CD14-positive monocyte (primary cell): ENCODE measurements at regions not wholly inside any gene's neighbourhood (a gene's known extent, or its start where the extent isn't known, plus 50 kb on each side); places are given as distances from the start of the nearest gene placed in this dataset.

ENCODE experiments used
- DNase-seq, 3 donors: peaks; one replicate each; pipeline ENCODE4 v3.0.0-alpha.2; 2011 to 2022
- H2AFZ ChIP-seq: 2 replicates; pipeline ENCODE4 v1.6.0; 2012; ENCODE audit warnings: mild to moderate bottlenecking, low read depth, low read length, inconsistent platforms; ENCODE audit not compliant: insufficient read depth, poor library complexity, severe bottlenecking
- H3K27ac ChIP-seq, 2 donors: 1 replicate in 1 of 2; 2 replicates in 1 of 2; pipeline ENCODE4 v1.5.1; 2012 to 2013; ENCODE audit warnings: low read length in 2 of 2, control low read depth in 1 of 2, inconsistent platforms in 1 of 2, low read depth in 1 of 2, mild to moderate bottlenecking in 1 of 2
- H3K27me3 ChIP-seq, 2 donors: one replicate each; pipeline versions ENCODE4 v1.6.0 to v1.6.1; 2011 to 2013; ENCODE audit warnings: low read length in 2 of 2; ENCODE audit not compliant: control insufficient read depth in 2 of 2, insufficient read depth in 2 of 2
- H3K36me3 ChIP-seq, 2 donors: replicated peaks in 1 of 2; 1 replicate in 1 of 2; 2 replicates in 1 of 2; pipeline versions ENCODE4 v1.5.1 to v1.6.1; 2012 to 2013; ENCODE audit warnings: low read length in 2 of 2, control low read depth in 1 of 2, inconsistent platforms in 1 of 2, mild to moderate bottlenecking in 1 of 2; ENCODE audit not compliant: insufficient read depth in 2 of 2, control insufficient read depth in 1 of 2
- H3K4me1 ChIP-seq, 2 donors: 1 replicate in 1 of 2; 2 replicates in 1 of 2; pipeline versions ENCODE4 v1.5.1 to v1.6.1; 2012 to 2013; ENCODE audit warnings: low read length in 2 of 2, control low read depth in 1 of 2, inconsistent platforms in 1 of 2, mild to moderate bottlenecking in 1 of 2, moderate library complexity in 1 of 2; ENCODE audit not compliant: insufficient read depth in 2 of 2, control insufficient read depth in 1 of 2
- H3K4me2 ChIP-seq: replicated peaks from 2 replicates; pipeline ENCODE3; 2012; ENCODE audit warnings: low read length, moderate library complexity, mild to moderate bottlenecking; ENCODE audit not compliant: poor library complexity, severe bottlenecking; ENCODE audit errors: extremely low read depth
- H3K4me3 ChIP-seq, 3 experiments: fragments of 200-600 bp in 1 of 3; sonication (generic) in 1 of 3; replicated peaks in 1 of 3; 1 replicate in 2 of 3; 2 replicates in 1 of 3; pipeline ENCODE4 v1.5.1; 2011 to 2013; ENCODE audit warnings: low read length in 3 of 3, mild to moderate bottlenecking in 3 of 3, control low read depth in 2 of 3, low read depth in 2 of 3, inconsistent platforms in 1 of 3, moderate library complexity in 1 of 3
- H3K79me2 ChIP-seq: 2 replicates; pipeline ENCODE4 v1.6.0; 2012; ENCODE audit warnings: mild to moderate bottlenecking, control low read depth, inconsistent platforms, low read length, moderate library complexity; ENCODE audit not compliant: insufficient read depth
- H3K9ac ChIP-seq: 2 replicates; pipeline ENCODE4 v1.6.0; 2017; ENCODE audit warnings: low read length, mild to moderate bottlenecking; ENCODE audit not compliant: insufficient read depth, poor library complexity, severe bottlenecking
- H3K9me3 ChIP-seq, 2 donors: replicated peaks in 1 of 2; 1 replicate in 1 of 2; 2 replicates in 1 of 2; pipeline versions ENCODE4 v1.5.1 to v1.6.1; 2012 to 2013; ENCODE audit warnings: low read length in 2 of 2, control low read depth in 1 of 2; ENCODE audit not compliant: control insufficient read depth in 1 of 2, insufficient read depth in 1 of 2
- H4K20me1 ChIP-seq: 2 replicates; pipeline ENCODE4 v1.6.0; 2012; ENCODE audit warnings: mild to moderate bottlenecking, low read length, control low read depth, moderate library complexity; ENCODE audit not compliant: insufficient read depth
- H3K27ac Mint-ChIP-seq, 7 donors: one replicate each; pipeline ENCODE4 v1.8.0; 2020; ENCODE audit warnings: mild to moderate bottlenecking in 7 of 7, mixed read lengths in 7 of 7, moderate library complexity in 6 of 7, inconsistent platforms in 2 of 7
- H3K27me3 Mint-ChIP-seq, 3 donors: one replicate each; pipeline ENCODE4 v1.8.0; 2021 to 2022; ENCODE audit warnings: low read depth in 3 of 3, mild to moderate bottlenecking in 3 of 3, mixed read lengths in 3 of 3, moderate library complexity in 3 of 3, inconsistent platforms in 1 of 3
- H3K36me3 Mint-ChIP-seq, 2 donors: one replicate each; pipeline ENCODE4 v1.8.0; 2020; ENCODE audit warnings: mixed read lengths in 2 of 2, inconsistent platforms in 1 of 2, mild to moderate bottlenecking in 1 of 2
- H3K4me1 Mint-ChIP-seq: one replicate; pipeline ENCODE4 v1.8.0; 2020; ENCODE audit warnings: mild to moderate bottlenecking, mixed read lengths
- H3K4me3 Mint-ChIP-seq, 2 donors: one replicate each; pipeline ENCODE4 v1.8.0; 2020; ENCODE audit warnings: mild to moderate bottlenecking in 2 of 2, mixed read lengths in 2 of 2, moderate library complexity in 1 of 2
- H3K9me3 Mint-ChIP-seq, 7 donors: one replicate each; pipeline ENCODE4 v1.8.0; 2020 to 2022; ENCODE audit warnings: mixed read lengths in 7 of 7, mild to moderate bottlenecking in 6 of 7, moderate library complexity in 6 of 7, inconsistent platforms in 2 of 7
- WGBS: methylation state at CpG from one replicate; pipeline ENCODE4 v1.1.5; 2013; ENCODE audit warnings: missing lambda C conversion rate; ENCODE audit not compliant: insufficient coverage; 5-methylcytosine and 5-hydroxymethylcytosine counted together
- intact Hi-C, 2 donors: fragments of 100-400 bp; cut with micrococcal nuclease; formaldehyde crosslinking; loops; one replicate each; pipeline versions ENCODE4 v1.15.0 to v1.15.1; 2023
- TF ChIP-seq, protein P1 (sequence below): fragments of 200-600 bp; IDR thresholded peaks from one replicate; pipeline ENCODE4 v1.8.0; 2022; ENCODE audit warnings: antibody characterized with exemption, mild to moderate bottlenecking

DNA sequence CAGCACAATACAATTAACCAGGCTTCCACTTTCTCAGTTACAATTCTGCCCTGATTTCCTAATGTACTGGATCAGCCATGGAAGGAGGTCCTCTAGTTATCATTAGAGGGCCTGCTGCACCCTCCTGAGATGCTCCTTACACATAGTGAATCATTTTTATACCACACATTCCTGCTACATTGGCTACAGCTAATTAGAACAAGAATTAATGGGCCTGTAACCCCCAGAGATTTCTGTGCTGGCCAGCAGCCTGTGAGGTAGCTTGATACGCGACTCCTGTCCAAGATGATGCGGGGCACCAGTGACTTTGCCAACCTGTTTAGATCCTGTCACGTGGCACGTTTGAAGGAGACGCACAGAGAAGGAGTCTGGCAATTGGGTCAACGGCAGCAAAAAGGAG lies 422.8 kb downstream of the EPM2A start:
- Histone ChIP-seq H3K9ac (no peak overlapping the region), H3K4me2 (no peak overlapping the region), H3K4me1 (no peaks in the 10 kb centered on the region), H3K79me2 (no peaks in the 10 kb centered on the region), H3K4me3 (no peak overlapping the region), H2AFZ (no peak overlapping the region), H3K9me3 (no peaks in the 10 kb centered on the region), H3K27ac (no peak overlapping the region), H4K20me1 (no peaks in the 10 kb centered on the region), H3K36me3 (no peaks in the 10 kb centered on the region), H3K27me3 (no peaks in the 10 kb centered on the region)
- H3K27me3 Mint-ChIP-seq, result no peaks in the 10 kb centered on the region
- H3K36me3 Mint-ChIP-seq, result no peaks in the 10 kb centered on the region
- peaks cover 0 to 5% (median 4%) of the 10 kb centered on the region in 7 donors for H3K9me3 Mint-ChIP-seq
- H3K27ac Mint-ChIP-seq, result no peak overlapping the region
- 93% methylated on average over 6 of the region's 7 CpGs for WGBS
- H3K4me1 Mint-ChIP-seq, result no peaks in the 10 kb centered on the region
- no peak for DNase-seq
- intact Hi-C loops, result no loop called here
- TF ChIP-seq, protein P1, sequence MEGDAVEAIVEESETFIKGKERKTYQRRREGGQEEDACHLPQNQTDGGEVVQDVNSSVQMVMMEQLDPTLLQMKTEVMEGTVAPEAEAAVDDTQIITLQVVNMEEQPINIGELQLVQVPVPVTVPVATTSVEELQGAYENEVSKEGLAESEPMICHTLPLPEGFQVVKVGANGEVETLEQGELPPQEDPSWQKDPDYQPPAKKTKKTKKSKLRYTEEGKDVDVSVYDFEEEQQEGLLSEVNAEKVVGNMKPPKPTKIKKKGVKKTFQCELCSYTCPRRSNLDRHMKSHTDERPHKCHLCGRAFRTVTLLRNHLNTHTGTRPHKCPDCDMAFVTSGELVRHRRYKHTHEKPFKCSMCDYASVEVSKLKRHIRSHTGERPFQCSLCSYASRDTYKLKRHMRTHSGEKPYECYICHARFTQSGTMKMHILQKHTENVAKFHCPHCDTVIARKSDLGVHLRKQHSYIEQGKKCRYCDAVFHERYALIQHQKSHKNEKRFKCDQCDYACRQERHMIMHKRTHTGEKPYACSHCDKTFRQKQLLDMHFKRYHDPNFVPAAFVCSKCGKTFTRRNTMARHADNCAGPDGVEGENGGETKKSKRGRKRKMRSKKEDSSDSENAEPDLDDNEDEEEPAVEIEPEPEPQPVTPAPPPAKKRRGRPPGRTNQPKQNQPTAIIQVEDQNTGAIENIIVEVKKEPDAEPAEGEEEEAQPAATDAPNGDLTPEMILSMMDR, result no peak
- H3K4me3 Mint-ChIP-seq, result no peak overlapping the region

DNA sequence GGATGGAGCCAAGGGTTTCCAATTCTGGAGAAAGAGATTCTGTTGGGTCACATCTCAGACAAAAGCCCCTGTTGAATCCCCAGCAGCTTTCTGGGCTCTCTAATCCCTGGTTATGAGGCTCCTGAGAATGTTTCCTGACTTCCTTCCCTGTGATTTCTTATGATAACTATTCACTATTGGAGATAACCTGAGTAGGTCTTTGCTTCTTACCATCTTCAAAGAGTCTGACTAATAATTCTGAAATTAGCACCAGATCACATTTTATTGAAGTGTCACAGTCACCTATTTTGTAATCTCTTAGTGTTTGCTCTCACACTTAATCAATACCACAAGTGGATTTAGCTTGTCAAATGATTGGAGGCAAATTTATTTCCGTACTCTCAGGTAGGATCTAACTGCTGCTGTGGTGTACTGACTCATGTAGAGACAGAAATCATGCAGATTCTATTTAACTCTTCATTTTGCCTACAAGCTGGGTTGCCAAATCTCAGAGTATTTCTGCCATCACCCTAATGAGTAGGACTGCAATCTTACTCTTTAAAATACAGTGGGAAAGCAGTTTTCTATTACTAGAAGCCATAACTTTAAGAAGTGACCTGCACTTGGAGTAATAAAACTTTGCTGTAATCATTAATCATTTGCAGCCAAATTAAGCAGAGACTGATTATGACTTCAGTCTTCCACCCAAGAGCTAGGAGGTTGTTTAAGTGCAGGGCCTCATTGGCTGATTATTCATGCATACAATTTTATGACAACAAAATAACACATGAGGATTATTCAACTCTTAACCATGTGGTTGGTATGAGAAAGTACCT lies 422.1 kb downstream of the EPM2A start:
- H3K9me3 ChIP-seq, result no peaks in the 10 kb centered on the region
- Mint-ChIP-seq H3K27ac (no peak overlapping the region), H3K36me3 (no peaks in the 10 kb centered on the region), H3K27me3 (no peaks in the 10 kb centered on the region), H3K4me1 (no peaks in the 10 kb centered on the region), H3K4me3 (no peak overlapping the region), H3K9me3 (peaks cover 3 to 6% (median 5%) of the 10 kb centered on the region in 7 donors)
- DNase-seq, result no peak
- H3K9ac ChIP-seq, result no peak overlapping the region
- intact Hi-C loops, result no loop called here
- H3K4me3 ChIP-seq, result no peak overlapping the region
- H3K4me1 ChIP-seq, result no peaks in the 10 kb centered on the region
- no peak overlapping the region for H3K4me2 ChIP-seq
- H3K27ac ChIP-seq, result no peak overlapping the region
- no peaks in the 10 kb centered on the region for H4K20me1 ChIP-seq
- H3K27me3 ChIP-seq, result no peaks in the 10 kb centered on the region
- no peak overlapping the region for H2AFZ ChIP-seq
- H3K79me2 ChIP-seq, result no peaks in the 10 kb centered on the region
- no CpG with 5 or more reads among the region's 1 CpG for WGBS
- no peaks in the 10 kb centered on the region for H3K36me3 ChIP-seq
- TF ChIP-seq, protein P1, result no peak
